B cell (primary cell): ENCODE measurements at regions not wholly inside any gene's neighbourhood (a gene's known extent, or its start where the extent isn't known, plus 50 kb on each side); places are given as distances from the start of the nearest gene placed in this dataset.
"Not testable (repeated sequence)": the region's sequence is repeated elsewhere in the genome, so short reads cannot be mapped to it uniquely, and the experiment has no call there.

Source experiments
- ATAC-seq: fragments of 200-7000 bp; cut with Tn5 transposase; one replicate; pipeline ENCODE4 v1.10.0; 2021; ENCODE audit warnings: low read depth, mild to moderate bottlenecking, moderate number of reproducible peaks, moderate library complexity
- CTCF ChIA-PET: fragments of 350-600 bp; sonication (Branson Sonifier 250); formaldehyde crosslinking; loops from one replicate; lab custom pipeline; 2021; ENCODE audit warnings: antibody characterized with exemption, inconsistent platforms; lab: Charles Lee
- POLR2A ChIA-PET: fragments of 350-600 bp; sonication (Branson Sonifier 250); formaldehyde crosslinking; loops from one replicate; lab custom pipeline; 2021; ENCODE audit warnings: antibody characterized with exemption; lab: Charles Lee
- DNase-seq: peaks from one replicate; pipeline ENCODE4 v3.0.0; 2013
- H2AFZ ChIP-seq: 2 replicates; pipeline ENCODE4 v1.6.1; 2012; ENCODE audit warnings: mild to moderate bottlenecking, low read depth, low read length; ENCODE audit not compliant: insufficient read depth, poor library complexity, severe bottlenecking
- H3K27ac ChIP-seq, 2 donors: 1 replicate in 1 of 2; 2 replicates in 1 of 2; pipeline ENCODE4 v1.5.1; 2012 to 2013; ENCODE audit warnings: low read length in 2 of 2, mild to moderate bottlenecking in 2 of 2, moderate library complexity in 1 of 2
- H3K27me3 ChIP-seq, 4 experiments: fragments of 200-600 bp in 1 of 4; sonication (generic) in 1 of 4; replicated peaks in 1 of 4; 1 replicate in 2 of 4; 2 replicates in 2 of 4; pipeline versions ENCODE4 v1.6.1 to v1.7.0; 2013 to 2016; ENCODE audit warnings: low read length in 3 of 4, mild to moderate bottlenecking in 2 of 4, mixed read lengths in 1 of 4, moderate library complexity in 1 of 4; ENCODE audit not compliant: insufficient read depth in 4 of 4, control insufficient read depth in 3 of 4; ENCODE audit errors: control extremely low read depth in 1 of 4
- H3K36me3 ChIP-seq, 2 experiments: replicated peaks in 1 of 2; 1 replicate in 1 of 2; 2 replicates in 1 of 2; pipeline versions ENCODE4 v1.6.1 to v1.7.1; 2013; ENCODE audit warnings: low read length in 1 of 2; ENCODE audit not compliant: insufficient read depth in 2 of 2, control insufficient read depth in 1 of 2; ENCODE audit errors: control extremely low read depth in 1 of 2, extremely low read depth in 1 of 2
- H3K4me1 ChIP-seq, 2 donors: fragments of 200-600 bp in 1 of 2; sonication (generic) in 1 of 2; 1 replicate in 1 of 2; 2 replicates in 1 of 2; pipeline versions ENCODE4 v1.5.1 to v1.6.1; 2013 to 2017; ENCODE audit warnings: low read length in 2 of 2; ENCODE audit not compliant: control insufficient read depth in 2 of 2, insufficient read depth in 2 of 2
- H3K4me2 ChIP-seq: replicated peaks from 2 replicates; pipeline ENCODE3; 2012; ENCODE audit warnings: mild to moderate bottlenecking, low read depth, low read length; ENCODE audit not compliant: poor library complexity, severe bottlenecking
- H3K4me3 ChIP-seq, 5 experiments: fragments of 200-600 bp in 1 of 5; sonication (generic) in 1 of 5; 1 replicate in 3 of 5; 2 replicates in 2 of 5; pipeline versions ENCODE4 v1.5.1 to v1.7.0; 2011 to 2016; ENCODE audit warnings: low read length in 4 of 5, mild to moderate bottlenecking in 4 of 5, low read depth in 2 of 5, control low read depth in 1 of 5, moderate library complexity in 1 of 5; ENCODE audit not compliant: insufficient read depth in 1 of 5; ENCODE audit errors: control extremely low read depth in 1 of 5, extremely low read depth in 1 of 5
- H3K79me2 ChIP-seq: fragments of 200-600 bp; sonication (generic); one replicate; pipeline ENCODE4 v1.6.0; 2016; ENCODE audit warnings: low read length; ENCODE audit not compliant: control insufficient read depth, insufficient read depth
- H3K9ac ChIP-seq: fragments of 200-600 bp; sonication (generic); 2 replicates; pipeline ENCODE4 v1.6.1; 2017; ENCODE audit warnings: mild to moderate bottlenecking, low read length, moderate library complexity
- H3K9me3 ChIP-seq, 3 donors: one replicate each; pipeline versions ENCODE4 v1.6.1 to v1.7.1; 2013; ENCODE audit warnings: low read length in 2 of 3; ENCODE audit not compliant: control insufficient read depth in 2 of 3, insufficient read depth in 1 of 3; ENCODE audit errors: control extremely low read depth in 1 of 3
- H4K20me1 ChIP-seq: 2 replicates; pipeline ENCODE4 v1.6.0; 2012; ENCODE audit warnings: mild to moderate bottlenecking, low read length; ENCODE audit not compliant: insufficient read depth, control insufficient read depth, poor library complexity, severe bottlenecking
- H3K27ac Mint-ChIP-seq: one replicate; pipeline ENCODE4 v1.8.0; 2021; ENCODE audit warnings: mixed read lengths
- H3K27me3 Mint-ChIP-seq: one replicate; pipeline ENCODE4 v1.8.0; 2021; ENCODE audit warnings: mixed read lengths
- H3K4me1 Mint-ChIP-seq: one replicate; pipeline ENCODE4 v1.8.0; 2021; ENCODE audit warnings: mixed read lengths
- H3K4me3 Mint-ChIP-seq: one replicate; pipeline ENCODE4 v1.8.0; 2021; ENCODE audit warnings: mixed read lengths
- H3K9me3 Mint-ChIP-seq: one replicate; pipeline ENCODE4 v1.8.0; 2022; ENCODE audit warnings: mixed read lengths; ENCODE audit not compliant: insufficient read depth
- CTCF ChIP-seq: fragments of 200-600 bp; IDR thresholded peaks from one replicate; pipeline ENCODE4 v1.8.0; 2022; ENCODE audit warnings: antibody characterized with exemption, mild to moderate bottlenecking
- EZH2 ChIP-seq: IDR thresholded peaks from 2 replicates; pipeline ENCODE4 v1.6.1; 2012; ENCODE audit warnings: borderline replicate concordance, low read depth, mild to moderate bottlenecking, moderate library complexity, low read length; ENCODE audit not compliant: insufficient read depth, poor library complexity, severe bottlenecking
- WGBS: methylation state at CpG from one replicate; pipeline ENCODE4 v1.1.5; 2013; ENCODE audit warnings: missing lambda C conversion rate; ENCODE audit not compliant: insufficient coverage; 5-methylcytosine and 5-hydroxymethylcytosine counted together
- intact Hi-C: fragments of 100-400 bp; cut with micrococcal nuclease; formaldehyde crosslinking; loops from one replicate; pipeline ENCODE4 v1.10.0; 2022

GRCh38 chr3:144502402-144502801, 530.8 kb downstream of the DIPK2A start:
- no peak overlapping the region for H3K27ac Mint-ChIP-seq
- no peak for ATAC-seq

GRCh38 chr3:144506375-144506774, 534.8 kb downstream of the DIPK2A start:
- not testable (repeated sequence) for H3K27ac Mint-ChIP-seq

More at GRCh38 chr3:144502402-144502801, 530.8 kb downstream of the DIPK2A start:
- Histone ChIP-seq H3K27ac (no peak overlapping the region), H3K9me3 (no peaks in the 10 kb centered on the region), H3K4me3 (no peak overlapping the region), H3K36me3 (no peaks in the 10 kb centered on the region), H3K79me2 (no peaks in the 10 kb centered on the region), H3K4me1 (no peaks in the 10 kb centered on the region), H3K4me2 (no peak overlapping the region), H3K27me3 (no peaks in the 10 kb centered on the region), H3K9ac (no peak overlapping the region), H4K20me1 (no peaks in the 10 kb centered on the region), H2AFZ (no peak overlapping the region)
- ChIA-PET POLR2A (no interaction called here), CTCF (no interaction called here)
- no peaks in the 10 kb centered on the region for H3K27me3 Mint-ChIP-seq
- intact Hi-C loops = no loop called here
- TF ChIP-seq CTCF = no peak
- no peak for TF ChIP-seq EZH2
- H3K9me3 Mint-ChIP-seq = no peaks in the 10 kb centered on the region
- DNase-seq = no peak
- WGBS = 91% methylated on average over 2 of the region's 4 CpGs
- no peak overlapping the region for H3K4me3 Mint-ChIP-seq
- H3K4me1 Mint-ChIP-seq = no peaks in the 10 kb centered on the region

More at GRCh38 chr3:144506375-144506774, 534.8 kb downstream of the DIPK2A start:
- H3K9ac ChIP-seq, H3K27me3 Mint-ChIP-seq, H3K4me3 ChIP-seq, H3K27ac ChIP-seq, POLR2A ChIA-PET, H3K27me3 ChIP-seq, H3K9me3 ChIP-seq, H3K4me1 ChIP-seq, H3K36me3 ChIP-seq, intact Hi-C loops, H3K4me1 Mint-ChIP-seq, H3K4me3 Mint-ChIP-seq, DNase-seq, H3K4me2 ChIP-seq, H3K9me3 Mint-ChIP-seq, CTCF ChIA-PET, H3K79me2 ChIP-seq, ATAC-seq, H4K20me1 ChIP-seq, H2AFZ ChIP-seq: not testable (repeated sequence)
- WGBS = no CpG with 5 or more reads among the region's 4 CpGs
